Muscle of back (tissue), 3 donors: ENCODE measurements at regions not wholly inside any gene's neighbourhood (a gene's known extent, or its start where the extent isn't known, plus 50 kb on each side); places are given as distances from the start of the nearest gene placed in this dataset.
"Not testable (repeated sequence)": the region's sequence is repeated elsewhere in the genome, so short reads cannot be mapped to it uniquely, and the experiment has no call there.

ENCODE experiments used
- DNase-seq, 3 donors: peaks; one replicate each; pipeline versions ENCODE4 v3.0.0 to v3.0.0-alpha.2; 2013

DNA sequence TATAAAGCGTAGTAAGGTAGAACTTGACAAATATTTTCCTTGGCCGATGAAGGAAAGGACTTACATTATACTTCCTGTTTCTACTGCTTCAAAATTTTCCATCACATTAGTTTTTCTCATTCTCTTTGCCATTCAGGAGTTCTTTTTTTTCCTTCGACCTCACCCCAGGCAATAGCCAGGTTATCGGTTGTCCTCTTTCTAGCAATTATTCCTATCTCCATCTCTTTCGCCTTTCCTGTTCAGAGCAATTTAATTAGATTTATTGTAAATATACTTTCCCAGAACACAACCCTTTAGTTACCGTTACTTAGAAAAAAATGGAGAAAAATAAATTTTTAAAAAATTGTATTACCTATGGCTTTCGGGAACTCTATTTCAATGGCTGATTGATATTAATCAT is 205.2 kb downstream of the KCNJ2 start:
- DNase-seq = no peak

- DNase-seq = no peak
Observed at GRCh38 chr17:70375406-70375805, 206.1 kb downstream of the KCNJ2 start.

- no peak for DNase-seq
Observed at GRCh38 chr17:70375813-70376770, 206.8 kb downstream of the KCNJ2 start.

GRCh38 chr17:70377654-70378053 is 208.3 kb downstream of the KCNJ2 start:
- no peak for DNase-seq

DNA sequence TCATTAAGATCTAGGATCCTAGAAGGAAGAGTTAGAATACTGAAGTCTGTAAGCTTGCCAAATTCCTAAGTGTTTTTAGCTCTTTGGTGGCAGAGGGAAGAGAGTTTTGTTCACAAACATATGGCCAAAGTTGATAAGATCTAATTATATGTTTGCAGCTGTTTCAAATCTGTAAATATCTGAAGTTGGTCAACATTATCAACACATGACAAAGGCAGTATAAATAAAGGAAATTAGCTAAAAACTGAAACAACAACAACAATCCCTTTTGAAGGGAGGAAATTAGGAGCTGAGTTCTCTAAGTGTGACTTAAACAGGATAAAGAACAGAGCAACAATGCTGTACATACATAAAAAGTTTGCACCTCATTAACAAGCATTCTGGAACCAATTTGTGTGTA is 208.7 kb downstream of the KCNJ2 start:
- DNase-seq = no peak

DNA sequence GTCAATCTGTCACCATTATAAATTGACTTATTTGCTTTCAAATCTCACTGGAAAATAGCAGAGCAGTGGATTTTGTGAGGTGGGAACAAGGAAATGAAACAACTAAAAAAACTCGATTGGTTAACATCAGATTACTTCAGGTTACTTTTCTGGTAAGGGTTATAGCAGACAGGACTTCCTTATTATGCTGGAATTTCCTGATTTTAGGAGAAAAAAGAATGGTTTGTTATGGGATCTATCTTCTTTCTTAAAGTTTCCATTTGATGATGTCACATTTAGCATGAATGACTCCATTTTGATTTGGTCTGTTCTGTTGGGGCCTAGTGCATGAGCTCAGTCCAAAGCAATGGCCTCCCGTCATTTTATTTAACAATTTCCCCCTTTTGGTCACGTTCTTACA is 210.6 kb downstream of the KCNJ2 start:
- DNase-seq = no peak

- DNase-seq = not testable (repeated sequence)
Observed at GRCh38 chr17:70381916-70382315, 212.6 kb downstream of the KCNJ2 start.

DNA sequence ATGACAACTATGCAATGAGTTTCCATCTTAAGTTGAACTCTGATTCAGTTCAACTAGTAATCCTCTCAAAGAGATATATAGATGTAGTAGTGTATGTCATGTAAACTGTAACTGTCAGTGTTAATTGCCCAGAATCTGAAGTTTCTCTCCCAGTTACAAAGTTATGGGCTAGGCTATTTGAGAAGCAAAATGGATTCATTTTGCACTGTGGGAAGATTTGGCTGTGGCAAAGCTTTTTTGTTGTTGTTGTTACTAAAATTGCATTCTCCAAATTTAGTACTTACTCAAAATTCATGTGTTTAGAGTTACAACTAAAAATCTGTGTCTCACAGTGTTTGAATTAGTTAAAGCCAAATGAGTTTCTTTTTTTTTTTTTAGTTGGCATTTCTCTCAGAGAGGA is 219.0 kb downstream of the KCNJ2 start:
- DNase-seq = no peak

DNA sequence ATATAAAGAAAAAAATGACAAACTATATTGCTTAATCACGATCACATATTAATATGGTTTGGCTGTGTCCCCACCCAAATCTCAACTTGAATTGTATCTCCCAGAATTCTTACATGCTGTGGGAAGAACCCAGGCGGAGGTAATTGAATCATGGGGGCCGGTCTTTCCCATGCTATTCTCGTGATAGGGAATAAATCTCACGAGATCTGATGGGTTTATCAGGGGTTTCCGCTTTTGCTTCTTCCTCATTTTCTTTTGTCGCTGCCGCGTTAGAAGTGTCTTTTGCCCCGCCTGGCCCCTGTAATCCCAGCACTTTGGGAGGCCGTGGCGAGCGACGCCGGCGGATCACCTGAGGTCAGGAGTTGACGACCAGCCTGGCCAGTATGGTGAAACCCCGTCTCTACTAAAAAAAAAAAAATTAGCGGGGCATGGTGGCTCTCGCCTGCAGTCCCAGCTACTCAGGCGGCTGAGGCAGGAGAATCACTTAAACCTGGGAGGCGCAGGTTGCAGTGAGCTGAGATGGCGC is 220.0 kb downstream of the KCNJ2 start:
- not testable (repeated sequence) for DNase-seq

- no peak for DNase-seq
Observed at GRCh38 chr17:70390049-70390448, 220.7 kb downstream of the KCNJ2 start.

- no peak for DNase-seq
Observed at GRCh38 chr17:70394473-70395232, 225.3 kb downstream of the KCNJ2 start.

GRCh38 chr17:70405492-70406220 is 236.3 kb downstream of the KCNJ2 start:
- DNase-seq = peak in 1 of 3 donors; percentile 89

DNA sequence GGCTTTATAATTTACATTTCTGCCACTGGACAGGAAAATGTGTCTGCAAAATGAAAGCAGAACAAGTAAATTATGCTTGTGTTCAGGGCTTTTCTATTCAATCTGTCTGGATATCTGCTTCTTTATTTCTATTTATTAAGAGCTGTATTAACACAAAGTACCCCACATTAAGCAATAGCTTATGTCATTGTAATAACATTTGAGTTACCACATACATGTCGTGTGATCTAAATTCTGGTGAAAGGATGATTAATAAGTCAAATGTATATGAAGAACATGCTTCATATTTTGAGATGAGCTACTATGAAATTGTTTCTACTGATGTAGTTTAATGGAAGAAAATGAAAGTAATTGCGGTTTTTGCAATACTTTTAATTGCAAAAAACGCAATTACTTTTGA is 238.2 kb downstream of the KCNJ2 start:
- DNase-seq = no peak

DNA sequence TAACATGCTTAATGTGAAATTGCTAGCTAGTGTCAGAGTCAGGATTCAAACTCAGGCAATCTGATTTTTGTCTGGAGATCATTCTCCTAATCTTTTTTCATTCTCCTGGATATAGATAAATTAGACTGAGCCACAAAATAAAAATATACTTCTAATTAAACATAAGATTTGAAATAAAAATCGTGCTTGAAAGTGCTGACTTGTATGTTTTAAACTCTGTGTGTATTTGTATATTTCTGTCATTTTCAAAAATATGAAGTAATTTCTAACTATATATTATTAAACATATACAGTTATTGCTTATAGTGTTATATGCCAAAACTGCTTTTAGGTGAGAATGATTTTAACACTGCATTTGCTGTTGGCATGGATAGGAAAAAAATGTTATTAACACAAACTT is 239.4 kb downstream of the KCNJ2 start:
- no peak for DNase-seq

- peak in 1 of 3 donors; percentile 8 for DNase-seq
Observed at GRCh38 chr17:70414300-70414699, 245.0 kb downstream of the KCNJ2 start.

DNA sequence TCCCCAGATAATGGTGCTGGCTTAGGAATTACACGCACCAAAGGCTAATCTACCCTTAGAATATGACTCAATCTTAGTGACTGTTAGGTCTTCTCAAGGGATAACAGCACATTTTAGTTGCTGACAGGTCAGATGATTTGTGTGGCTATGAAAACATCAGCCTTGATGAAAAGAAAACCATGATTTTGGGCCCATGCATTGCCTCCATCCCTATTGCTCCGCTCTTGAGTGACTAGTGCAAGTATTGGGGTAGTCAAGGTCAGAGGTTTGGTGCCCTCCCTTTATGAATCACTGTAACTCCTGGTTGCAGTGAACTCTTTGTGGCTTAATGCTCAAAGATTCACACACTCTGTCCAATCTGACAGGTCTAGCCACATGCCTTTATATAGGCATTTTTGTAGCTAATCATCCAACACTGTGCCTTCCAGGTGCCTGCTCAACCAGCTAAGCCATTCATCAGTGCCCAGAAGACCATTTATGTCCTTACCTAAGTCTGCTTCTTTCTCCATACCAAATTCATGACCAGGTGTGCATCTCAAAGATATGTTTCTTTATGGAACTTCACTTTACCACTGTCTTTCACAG is 251.6 kb downstream of the KCNJ2 start:
- DNase-seq = peak in 1 of 3 donors; percentile 7

DNA sequence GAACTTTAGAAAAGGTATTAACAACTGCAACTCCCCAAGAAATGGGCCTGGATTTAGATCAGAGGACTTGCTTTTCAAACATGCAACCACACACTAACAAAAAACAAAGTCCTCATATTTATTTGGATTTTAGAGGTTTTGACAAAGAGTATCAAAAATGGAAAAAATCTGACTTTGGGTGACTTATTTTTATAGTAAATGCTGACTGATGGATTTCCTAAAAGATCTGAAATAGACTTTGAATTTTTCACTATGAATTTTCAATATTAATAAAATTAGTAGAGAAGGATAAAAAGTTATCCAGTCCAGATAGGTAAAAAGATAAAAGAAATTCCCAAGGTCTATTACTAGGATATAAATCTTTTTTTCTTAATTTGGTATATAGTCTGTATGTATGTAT is 253.5 kb downstream of the KCNJ2 start:
- no peak for DNase-seq

DNA sequence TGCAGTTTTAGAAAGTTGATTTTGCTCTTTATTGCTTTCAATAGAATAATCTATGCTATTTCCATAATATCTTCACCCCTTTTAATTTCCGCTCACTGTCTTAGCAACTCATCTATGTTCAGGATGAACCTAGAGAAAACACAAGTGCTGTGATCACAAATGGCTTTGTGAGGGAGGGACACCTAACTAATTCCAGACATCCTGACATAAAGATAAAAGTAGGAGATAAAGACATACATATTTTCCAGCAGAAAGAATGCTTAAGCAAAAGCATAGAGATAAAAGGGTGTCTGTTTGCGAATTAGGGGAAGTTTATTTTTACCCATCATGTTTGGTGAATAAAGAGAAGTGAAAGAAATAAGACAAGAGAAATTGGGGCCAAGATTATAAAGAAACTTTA is 254.2 kb downstream of the KCNJ2 start:
- no peak for DNase-seq

- DNase-seq = no peak
Observed at GRCh38 chr17:70426752-70427151, 257.4 kb downstream of the KCNJ2 start.

DNA sequence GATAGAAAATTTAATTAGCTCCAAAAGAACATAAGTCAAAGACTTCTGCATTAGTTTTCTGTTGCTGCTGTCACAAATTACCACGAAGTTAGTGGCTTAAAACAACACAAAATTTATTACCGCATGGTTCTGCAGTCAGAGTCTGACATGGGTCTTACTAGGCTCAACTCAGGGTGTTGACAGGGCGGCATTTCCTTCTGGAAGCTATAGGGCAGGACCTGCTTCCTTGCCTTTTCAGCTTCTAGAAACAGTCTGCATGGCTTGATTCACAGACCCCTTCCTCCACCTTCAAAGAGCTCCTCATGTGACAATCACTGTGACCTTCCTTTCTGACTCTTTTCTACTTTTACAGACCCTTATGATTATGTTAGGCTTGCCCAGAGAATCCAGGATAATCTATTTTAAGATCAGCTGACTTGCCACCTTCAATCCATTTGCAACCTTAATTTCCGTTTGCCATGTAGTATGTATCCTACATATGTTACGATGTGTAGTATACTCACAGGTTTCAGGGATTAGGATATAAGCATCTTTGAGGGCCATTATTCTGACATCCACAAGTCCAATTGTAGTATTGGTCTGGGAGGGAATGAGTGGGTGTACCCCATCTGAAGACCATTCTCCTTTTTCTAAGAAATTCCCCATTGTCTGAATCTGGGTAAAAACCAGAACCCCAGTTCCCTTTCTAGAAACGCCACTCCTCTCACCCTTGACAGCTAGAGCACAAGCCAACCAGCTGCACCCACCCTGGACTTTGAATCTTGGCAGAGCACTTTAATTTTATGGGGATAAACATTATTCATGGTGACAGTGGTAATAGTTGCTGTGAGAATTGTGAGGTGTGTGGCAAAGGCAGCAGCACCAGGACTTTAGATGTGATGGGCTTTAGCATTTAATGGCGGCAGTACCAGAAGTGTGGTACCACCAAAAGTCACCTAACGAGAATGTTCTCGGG is 265.5 kb downstream of the KCNJ2 start:
- DNase-seq = no peak
